ENCODE measurements at regions not wholly inside any gene's neighbourhood (a gene's known extent, or its start where the extent isn't known, plus 50 kb on each side); places are given as distances from the start of the nearest gene placed in this dataset.

DNA sequence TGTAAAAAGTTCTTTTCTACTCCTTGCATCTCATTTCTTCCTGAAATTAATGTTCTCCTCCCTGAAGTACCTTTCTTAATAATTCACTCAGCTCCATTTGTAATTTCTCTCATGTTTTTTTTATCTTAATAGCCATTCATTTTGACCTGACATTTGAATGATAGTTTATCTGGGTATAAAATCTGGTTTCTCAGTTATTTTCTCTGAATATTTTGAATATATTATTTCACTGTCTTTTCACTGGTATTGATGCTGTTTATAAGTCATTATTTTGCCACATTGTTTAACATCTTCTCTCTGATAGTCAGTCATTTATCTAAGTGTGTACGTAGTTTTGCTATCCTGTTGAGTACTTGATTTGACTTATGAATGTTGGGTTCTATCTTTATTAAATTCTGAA is 68.8 kb upstream of the ARHGAP18 start:
- DNase-seq (ENCODE audit: extremely low read depth in 1 of 11, low read depth in 9 of 11, low spot score in 4 of 11): no peak

DNA sequence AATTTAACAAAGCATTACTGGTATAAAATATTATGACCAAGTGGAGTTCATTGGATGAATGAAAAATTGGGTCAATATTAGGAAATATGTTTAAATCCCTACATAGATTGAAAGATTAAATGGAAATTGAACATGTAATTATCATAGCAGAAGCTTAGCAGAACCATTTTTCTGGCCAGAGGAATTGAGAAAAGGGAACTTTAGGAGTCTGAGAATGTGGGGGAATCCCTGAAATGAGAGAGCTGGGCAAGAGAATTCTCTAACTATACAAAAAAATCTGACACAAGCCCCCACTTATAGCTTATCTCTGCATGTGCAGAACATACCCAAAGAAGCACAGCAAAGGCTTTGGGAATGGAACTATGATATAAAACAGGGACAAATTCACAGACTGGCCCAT is 67.4 kb upstream of the ARHGAP18 start:
- no peak for DNase-seq (ENCODE audit: extremely low read depth in 1 of 11, low read depth in 9 of 11, low spot score in 4 of 11)

DNA sequence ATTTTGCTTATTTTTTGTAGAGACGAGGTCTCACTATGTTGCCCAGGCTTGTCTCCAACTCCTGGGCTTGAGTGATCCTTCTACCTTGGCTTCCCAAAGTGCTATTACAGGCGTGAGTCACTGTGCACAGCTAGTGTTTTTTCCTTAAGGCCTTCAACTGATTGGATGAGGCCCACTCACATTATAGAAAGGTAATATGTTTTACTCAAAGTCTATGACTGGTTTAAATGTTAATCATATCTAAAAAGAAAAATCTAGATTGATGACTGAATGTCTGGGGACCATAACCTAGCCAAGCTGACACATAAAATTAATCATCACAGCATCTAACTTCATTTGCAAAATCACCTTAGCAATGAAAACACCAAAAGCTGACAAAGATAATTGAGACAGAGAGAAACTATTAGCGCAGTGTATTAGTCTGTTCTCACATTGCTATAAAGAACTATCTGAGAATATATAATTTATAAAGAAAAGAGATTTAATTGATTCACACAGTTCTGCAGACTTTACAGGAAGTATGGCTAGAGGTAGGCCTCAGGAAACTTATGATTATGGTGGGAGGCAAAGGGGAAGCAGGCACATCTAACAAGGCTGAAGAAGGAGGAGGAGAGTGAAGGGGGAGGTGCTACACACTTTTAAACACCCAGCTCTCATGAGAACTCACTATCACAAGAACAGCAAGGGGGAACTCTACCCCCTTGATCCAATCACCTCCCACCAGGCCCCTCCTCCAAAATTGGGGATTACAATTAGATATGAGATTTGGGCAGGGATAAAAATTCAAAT is 66.8 kb upstream of the ARHGAP18 start:
- no peak for DNase-seq (ENCODE audit: extremely low read depth in 1 of 11, low read depth in 9 of 11, low spot score in 4 of 11)

GRCh38 chr6:129774697-129775447 is 64.9 kb upstream of the ARHGAP18 start:
- peak in 10 of 11 donors; percentile 33 to 69 (median 54) for DNase-seq (ENCODE audit: extremely low read depth in 1 of 11, low read depth in 9 of 11, low spot score in 4 of 11)

GRCh38 chr6:129773304-129773703 is 63.3 kb upstream of the ARHGAP18 start:
- DNase-seq (ENCODE audit: extremely low read depth in 1 of 11, low read depth in 9 of 11, low spot score in 4 of 11): no peak

GRCh38 chr6:129771678-129772077 is 61.7 kb upstream of the ARHGAP18 start:
- no peak for DNase-seq (ENCODE audit: extremely low read depth in 1 of 11, low read depth in 9 of 11, low spot score in 4 of 11)

DNA sequence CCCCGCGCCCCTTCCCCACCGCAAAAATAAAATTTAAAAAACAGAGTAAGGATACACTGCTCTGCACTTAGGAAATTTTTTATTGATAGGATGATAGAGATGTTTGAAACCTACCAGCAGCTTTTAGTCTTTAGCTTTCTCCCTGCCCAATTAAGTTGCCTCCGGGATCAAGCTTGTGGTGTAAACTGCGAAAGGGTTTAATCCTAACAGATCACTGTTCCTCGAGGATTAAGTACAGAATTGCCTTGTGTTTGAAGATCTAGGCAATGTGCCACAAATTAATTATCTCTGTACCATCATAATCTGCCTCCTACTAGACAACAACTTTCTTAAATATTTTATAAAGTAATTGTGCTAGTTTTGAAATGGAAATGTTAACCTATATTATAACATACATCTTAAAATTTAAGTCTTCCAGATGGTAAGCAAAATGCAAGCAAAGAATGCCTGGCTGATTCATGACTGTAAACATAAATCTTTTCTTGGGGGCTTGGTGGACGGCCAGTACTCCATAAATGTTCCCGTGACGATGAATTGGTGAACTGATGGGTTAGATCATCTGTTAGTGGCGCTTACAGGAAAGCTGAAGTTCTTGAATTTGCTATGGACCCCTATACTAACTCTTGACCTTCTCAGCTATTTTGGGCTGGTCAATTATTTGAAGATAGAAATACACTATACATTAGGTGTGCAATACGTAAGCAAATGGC is 58.0 kb upstream of the ARHGAP18 start:
- DNase-seq (ENCODE audit: extremely low read depth in 1 of 11, low read depth in 9 of 11, low spot score in 4 of 11): no peak

- DNase-seq (ENCODE audit: extremely low read depth in 1 of 11, low read depth in 9 of 11, low spot score in 4 of 11): peak in 9 of 11 donors; percentile 13 to 51 (median 43)
Measured at GRCh38 chr6:129766959-129767728, 57.2 kb upstream of the ARHGAP18 start.

DNA sequence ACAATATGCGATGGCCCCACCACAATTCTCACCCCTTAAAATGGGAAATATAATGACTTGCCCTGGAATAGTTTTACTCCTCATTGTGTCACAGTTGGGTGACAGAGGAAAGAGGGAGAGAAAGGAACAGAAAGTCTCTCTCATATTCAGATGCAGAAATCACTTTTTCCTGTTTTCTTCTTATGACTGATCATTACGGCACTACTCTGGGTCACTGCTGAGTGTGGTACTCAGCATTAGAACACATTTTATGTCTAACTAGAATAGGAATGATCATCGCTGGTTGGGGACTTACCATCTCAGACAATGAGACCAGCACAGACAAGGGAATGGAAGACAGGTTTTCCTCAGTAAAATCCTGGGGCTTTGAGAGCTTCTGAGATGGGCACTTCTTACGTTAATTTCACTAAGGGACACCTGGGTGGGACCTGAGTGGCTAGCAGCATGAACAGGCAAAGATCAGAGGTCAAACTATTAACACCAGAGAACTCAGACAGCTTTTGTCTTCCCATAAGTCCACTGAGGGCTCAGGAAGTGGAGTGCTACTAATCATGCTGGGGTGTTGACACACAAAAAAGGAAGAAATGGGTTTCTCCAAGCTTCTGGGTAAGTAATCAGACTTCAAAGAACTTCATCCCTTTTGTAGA is 54.9 kb upstream of the ARHGAP18 start:
- no peak for DNase-seq (ENCODE audit: extremely low read depth in 1 of 11, low read depth in 9 of 11, low spot score in 4 of 11)

- no peak for DNase-seq (ENCODE audit: extremely low read depth in 1 of 11, low read depth in 9 of 11, low spot score in 4 of 11)
Measured at GRCh38 chr6:129759796-129760605, 50.0 kb upstream of the ARHGAP18 start.
